EL (cell line): ENCODE measurements at regions not wholly inside any gene's neighbourhood (a gene's known extent, or its start where the extent isn't known, plus 50 kb on each side); places are given as distances from the start of the nearest gene placed in this dataset.

ENCODE experiments used
- DNase-seq: peaks from one replicate; pipeline ENCODE4 v3.0.0-alpha.2; 2016

- DNase-seq = no peak
These were observed 1314.6 kb upstream of the GBE1 start for GRCh38 chr3:83076041-83076440.

- DNase-seq = no peak
These were observed 1313.0 kb upstream of the GBE1 start for GRCh38 chr3:83074485-83074884.

GRCh38 chr3:83065851-83066460 is 1304.5 kb upstream of the GBE1 start:
- no peak for DNase-seq

- no peak for DNase-seq
These were observed 1302.0 kb upstream of the GBE1 start for GRCh38 chr3:83063446-83063845.

DNA sequence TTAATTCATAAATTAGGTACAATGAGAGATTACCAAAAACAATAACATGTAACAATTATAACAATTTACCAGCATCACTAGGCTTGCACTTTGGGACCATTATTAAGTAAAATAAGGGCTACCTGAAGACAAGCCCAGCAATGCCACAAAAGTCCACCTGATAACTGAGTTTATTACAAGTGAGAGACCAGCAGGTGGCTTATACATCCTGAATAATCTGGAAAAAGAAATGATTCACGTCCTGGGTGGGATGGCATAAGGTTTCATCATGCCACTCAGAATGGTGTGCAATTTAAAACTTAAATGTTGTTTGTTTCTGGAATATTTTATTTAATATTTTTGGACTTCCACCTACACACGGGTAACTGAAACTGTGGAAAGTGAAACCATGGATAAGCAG is 1287.1 kb upstream of the GBE1 start:
- DNase-seq = no peak

- no peak for DNase-seq
These were observed 1278.0 kb upstream of the GBE1 start for GRCh38 chr3:83039422-83039821.

DNA sequence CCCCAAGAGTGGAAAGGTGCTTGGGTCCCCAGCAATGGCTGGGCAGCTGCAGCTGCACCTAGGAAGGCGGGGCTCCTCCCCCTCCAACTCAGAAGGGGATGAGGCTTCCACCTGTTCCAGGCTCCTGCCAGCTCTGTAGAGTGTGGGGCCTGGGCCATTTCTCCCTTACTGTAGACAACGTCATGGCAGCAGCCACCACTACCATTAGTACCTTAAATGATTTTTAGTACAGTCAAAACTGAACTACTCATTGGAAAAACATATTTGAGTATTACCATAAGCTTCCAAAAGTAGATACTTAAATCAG is 1274.2 kb upstream of the GBE1 start:
- no peak for DNase-seq

DNA sequence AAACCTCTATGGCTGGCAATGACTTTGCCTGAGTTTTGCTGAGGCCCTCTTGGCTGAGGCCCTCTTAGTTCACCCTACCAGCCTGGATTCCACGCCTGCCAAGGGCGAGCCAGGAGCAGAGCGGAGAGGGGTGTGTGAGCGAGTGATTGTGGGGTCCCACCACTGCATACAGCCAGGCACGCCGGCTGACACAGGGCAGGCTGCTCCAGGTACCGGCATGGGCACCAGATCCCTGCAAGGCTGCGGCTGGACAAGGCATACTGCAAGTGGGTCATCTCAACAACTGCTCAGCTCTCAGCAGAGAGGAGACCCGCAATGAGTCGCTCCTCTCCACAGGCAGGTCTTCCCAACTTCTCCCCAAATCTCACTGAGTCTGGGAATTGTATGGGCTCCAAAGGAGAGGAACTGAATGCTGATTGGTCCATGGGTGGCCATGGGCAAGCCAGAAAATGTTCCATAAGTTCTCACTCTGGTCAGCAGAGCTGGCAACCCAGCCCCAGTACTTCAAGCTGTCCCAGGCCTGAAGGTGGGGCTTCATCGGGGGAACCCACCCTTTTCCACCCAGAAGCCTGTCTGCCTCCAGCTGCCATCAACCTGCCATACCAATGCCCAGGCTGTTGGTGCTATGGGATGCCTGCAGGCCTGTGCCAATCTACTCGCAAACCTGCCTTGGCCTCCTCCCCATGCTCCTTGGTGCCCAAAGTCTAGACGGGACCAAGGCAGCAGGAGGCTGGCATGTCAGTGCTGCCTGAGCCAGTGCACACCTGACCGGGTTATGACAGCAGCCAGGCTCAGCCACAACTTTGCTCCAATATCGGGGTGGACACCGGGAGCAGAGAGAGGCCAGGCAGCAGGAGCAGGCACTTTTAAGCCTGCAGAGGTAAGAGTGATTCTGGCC is 1273.6 kb upstream of the GBE1 start:
- DNase-seq = no peak

DNA sequence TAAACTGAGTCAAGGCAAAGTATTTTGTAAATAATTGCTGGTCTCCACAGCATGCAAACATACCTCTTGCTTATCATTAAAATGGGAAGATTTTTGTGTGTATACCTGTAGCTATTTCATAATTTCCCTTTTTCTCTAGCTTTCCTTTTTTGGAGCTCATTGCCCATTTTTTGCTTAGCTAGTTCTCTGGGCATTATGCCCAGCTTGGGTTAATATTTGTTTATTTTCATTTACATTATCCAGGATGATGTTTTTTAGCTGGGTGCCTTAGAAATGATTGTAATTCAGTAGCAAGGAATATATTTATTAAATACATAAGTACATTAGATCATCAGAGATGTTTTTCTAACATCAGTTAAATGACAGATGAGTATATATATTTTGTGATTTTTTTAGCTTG is 1271.7 kb upstream of the GBE1 start:
- no peak for DNase-seq

DNA sequence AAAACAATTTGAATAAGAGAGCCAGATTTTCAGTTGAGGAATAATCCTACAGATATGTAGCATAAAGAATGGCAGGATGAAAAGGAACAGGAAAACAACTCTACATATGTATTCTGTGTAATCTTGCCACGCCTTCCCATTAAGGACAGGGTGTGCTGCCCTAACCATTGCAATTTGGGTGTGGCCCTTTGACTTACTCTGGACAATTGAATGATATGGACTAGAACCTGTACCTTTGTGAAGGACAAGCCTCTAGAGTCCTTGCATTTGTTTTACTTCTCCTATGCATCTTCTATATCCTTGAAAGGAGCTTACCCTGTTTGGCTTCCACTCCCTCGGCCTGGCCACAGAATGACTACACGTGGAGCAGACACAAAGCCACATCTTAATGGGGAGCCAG is 1261.6 kb upstream of the GBE1 start:
- DNase-seq = no peak

GRCh38 chr3:83011481-83011880 is 1250.0 kb upstream of the GBE1 start:
- no peak for DNase-seq

- DNase-seq = no peak
These were observed 1242.5 kb upstream of the GBE1 start for GRCh38 chr3:83003917-83004316.

DNA sequence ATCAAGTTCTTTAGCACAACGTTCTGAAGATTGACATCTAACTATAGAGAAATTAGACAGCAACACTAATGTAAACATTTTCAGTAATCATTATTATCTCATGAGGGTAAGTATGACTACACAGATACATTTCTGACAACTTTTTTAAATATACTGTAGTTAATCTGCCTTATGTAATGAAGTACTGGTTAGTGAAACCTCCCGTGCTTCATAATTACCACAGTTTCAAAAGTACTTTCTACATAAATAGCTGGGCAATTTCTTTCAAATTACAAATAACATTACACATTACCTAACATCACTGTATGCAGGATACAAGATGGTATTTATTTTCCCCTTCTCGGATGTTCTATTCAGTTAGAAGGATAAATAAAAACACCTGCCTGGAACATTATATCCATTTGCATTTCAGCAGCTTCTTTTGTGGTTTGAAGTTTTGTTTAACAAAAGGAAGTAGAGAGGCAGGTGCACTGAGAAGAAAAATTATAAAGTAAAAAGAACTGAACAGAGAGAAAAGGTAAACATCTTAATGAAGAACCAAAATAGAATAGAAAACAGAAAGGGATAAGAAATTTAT is 1241.5 kb upstream of the GBE1 start:
- no peak for DNase-seq

- no peak for DNase-seq
These were observed 1238.3 kb upstream of the GBE1 start for GRCh38 chr3:82999777-83000176.

DNA sequence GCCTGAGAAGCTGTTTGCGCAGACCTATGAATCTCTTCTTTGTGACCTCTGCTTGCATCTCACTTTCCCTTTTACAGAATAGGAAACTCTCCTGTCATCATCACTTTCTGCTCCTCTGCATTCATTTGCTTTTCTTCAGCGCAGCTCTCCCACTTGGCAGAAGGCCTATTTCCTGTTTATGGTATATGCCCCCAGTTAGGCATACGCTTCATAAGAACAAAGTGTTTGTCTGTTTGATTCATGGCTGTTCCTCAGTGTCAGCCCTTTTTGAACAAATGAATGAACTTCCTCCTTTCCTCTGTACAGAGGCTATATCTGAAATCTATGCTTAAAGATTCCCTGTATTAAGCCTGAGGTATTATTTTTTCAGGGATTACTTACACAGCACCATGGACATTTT is 1216.9 kb upstream of the GBE1 start:
- DNase-seq = no peak

DNA sequence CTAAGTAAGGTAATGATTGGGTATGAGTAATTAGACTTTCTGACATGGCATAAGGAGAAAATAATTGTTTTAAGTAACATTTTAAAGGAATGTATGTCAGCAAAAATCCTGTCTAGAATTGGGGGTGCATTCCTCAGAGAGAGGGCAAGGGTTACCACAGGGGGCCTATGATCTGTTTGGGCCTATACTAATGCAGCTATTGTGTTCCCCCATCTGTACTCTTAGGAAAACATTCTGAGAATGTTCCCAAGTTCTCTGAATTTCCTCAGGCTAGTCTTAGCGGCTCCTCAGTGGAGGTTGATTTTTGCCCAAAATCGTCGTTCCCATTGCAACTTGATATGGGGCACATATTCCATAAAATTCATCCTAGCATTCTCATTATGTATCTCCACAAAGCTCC is 1216.4 kb upstream of the GBE1 start:
- DNase-seq = no peak

GRCh38 chr3:82973791-82974190 is 1212.3 kb upstream of the GBE1 start:
- no peak for DNase-seq

DNA sequence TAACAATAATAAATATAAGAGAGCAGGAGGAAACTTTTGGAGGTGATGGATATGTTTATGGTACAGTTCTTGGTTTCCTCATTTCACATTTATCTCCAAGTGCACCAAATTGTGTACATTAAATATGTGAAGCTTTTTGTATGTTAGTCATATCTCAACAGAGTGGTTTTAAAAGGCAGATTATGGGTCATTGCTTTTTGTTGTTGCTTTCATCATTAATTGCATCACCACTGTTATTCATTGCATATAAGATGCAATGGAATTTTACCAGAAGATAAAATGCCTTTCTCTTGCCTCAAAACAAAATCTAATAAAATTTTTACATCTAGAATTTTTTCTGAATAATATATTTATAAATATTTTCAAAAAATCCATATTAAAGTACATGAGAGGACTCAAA is 1198.9 kb upstream of the GBE1 start:
- no peak for DNase-seq

DNA sequence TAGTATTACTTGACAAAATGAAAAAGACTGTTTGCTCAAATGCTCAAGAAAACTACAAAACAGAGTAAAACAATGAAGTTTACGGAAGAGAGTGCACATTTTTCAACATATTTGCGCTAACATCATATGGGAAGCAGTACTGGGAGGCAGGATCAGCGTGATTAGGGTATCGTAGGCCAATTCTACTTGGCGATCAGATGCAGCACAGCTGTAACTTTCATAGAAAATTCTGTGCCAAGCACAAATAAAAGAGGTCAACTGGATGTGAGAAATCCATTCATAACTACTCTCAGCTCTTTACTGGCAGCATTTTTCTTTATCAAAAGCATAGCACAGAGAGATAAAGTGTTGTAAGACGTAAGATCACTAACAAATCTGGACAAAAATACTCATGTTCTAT is 1196.3 kb upstream of the GBE1 start:
- no peak for DNase-seq

GRCh38 chr3:82957079-82957478 is 1195.6 kb upstream of the GBE1 start:
- no peak for DNase-seq

GRCh38 chr3:82954486-82954885 is 1193.0 kb upstream of the GBE1 start:
- DNase-seq = no peak

GRCh38 chr3:82942041-82942440 is 1180.6 kb upstream of the GBE1 start:
- no peak for DNase-seq

DNA sequence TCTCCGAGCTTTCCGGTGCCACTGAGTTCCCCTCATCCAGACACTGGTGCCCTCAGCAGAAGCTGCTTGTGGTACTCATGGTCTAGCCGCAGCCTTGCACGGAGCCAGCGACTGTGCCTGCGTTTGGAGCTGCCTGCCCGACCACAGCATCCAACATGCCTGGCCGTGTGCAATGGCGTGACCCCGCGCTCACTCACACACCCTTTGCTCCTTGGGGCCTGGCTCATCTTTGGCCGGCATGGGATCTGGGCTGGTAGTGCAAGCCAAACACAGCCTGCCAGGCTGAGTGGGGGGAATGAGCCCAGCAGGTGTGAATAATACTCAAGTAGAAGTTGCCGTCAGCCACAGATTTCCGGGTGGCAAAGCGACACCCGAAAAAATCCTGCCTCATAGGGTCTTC is 1178.7 kb upstream of the GBE1 start:
- no peak for DNase-seq

- no peak for DNase-seq
These were observed 1178.1 kb upstream of the GBE1 start for GRCh38 chr3:82939491-82940097.
